ENCODE measurements at regions not wholly inside any gene's neighbourhood (a gene's known extent, or its start where the extent isn't known, plus 50 kb on each side); places are given as distances from the start of the nearest gene placed in this dataset.

GRCh38 chr1:191043066-191043465 is 565.4 kb upstream of the BRINP3 start:
- no peaks in the 10 kb centered on the region for H3K36me3 ChIP-seq (ENCODE audit: control insufficient read depth, insufficient read depth, low read length)
- Mint-ChIP-seq H3K27ac (no peak overlapping the region), H3K36me3 (no peaks in the 10 kb centered on the region), H3K4me3 (no peak overlapping the region), H3K27me3 (ENCODE audit: low read depth in 2 of 2) (no peaks in the 10 kb centered on the region), H3K9me3 (peaks cover 8 to 23% of the 10 kb centered on the region in 2 donors), H3K4me1 (no peaks in the 10 kb centered on the region)
- no peak for ATAC-seq
- no peak for TF ChIP-seq CTCF (IDR thresholded peaks at IDR 0.05)
- H3K4me3 ChIP-seq (ENCODE audit: low read length): no peak overlapping the region
- intact Hi-C loops (cut with micrococcal nuclease): no loop called here
- H3K27me3 ChIP-seq (ENCODE audit: control insufficient read depth, insufficient read depth, low read length): no peaks in the 10 kb centered on the region
- no peak for DNase-seq
- H3K9me3 ChIP-seq (ENCODE audit: control insufficient read depth, insufficient read depth, low read length): no peaks in the 10 kb centered on the region
- no CpG with 5 or more reads among the region's 2 CpGs for WGBS (ENCODE audit: insufficient coverage)
- no peaks in the 10 kb centered on the region for H3K4me1 ChIP-seq (ENCODE audit: control insufficient read depth, insufficient read depth, low read length)
- H3K27ac ChIP-seq (ENCODE audit: low read length): no peak overlapping the region

- WGBS (ENCODE audit: insufficient coverage): 100% methylated on average over 1 of the region's 2 CpGs
- Mint-ChIP-seq H3K27me3 (ENCODE audit: low read depth in 2 of 2) (no peaks in the 10 kb centered on the region), H3K36me3 (peaks cover 12% of the 10 kb centered on the region), H3K27ac (no peak overlapping the region), H3K4me3 (no peak overlapping the region), H3K4me1 (no peaks in the 10 kb centered on the region), H3K9me3 (peaks cover 24 to 29% of the 10 kb centered on the region in 2 donors)
- Histone ChIP-seq H3K4me1 (ENCODE audit: control insufficient read depth, insufficient read depth, low read length) (no peaks in the 10 kb centered on the region), H3K36me3 (ENCODE audit: control insufficient read depth, insufficient read depth, low read length) (no peaks in the 10 kb centered on the region), H3K9me3 (ENCODE audit: control insufficient read depth, insufficient read depth, low read length) (no peaks in the 10 kb centered on the region), H3K4me3 (ENCODE audit: low read length) (no peak overlapping the region), H3K27ac (ENCODE audit: low read length) (no peak overlapping the region), H3K27me3 (ENCODE audit: control insufficient read depth, insufficient read depth, low read length) (no peaks in the 10 kb centered on the region)
- no peak for ATAC-seq
- intact Hi-C loops (cut with micrococcal nuclease): no loop called here
- no peak for TF ChIP-seq CTCF (IDR thresholded peaks at IDR 0.05)
- no peak for DNase-seq
Measured at GRCh38 chr1:191049781-191050180, 572.1 kb upstream of the BRINP3 start.

- H3K36me3 Mint-ChIP-seq: peaks cover 12% of the 10 kb centered on the region
- no peak for DNase-seq
- no peaks in the 10 kb centered on the region for H3K27me3 Mint-ChIP-seq (ENCODE audit: low read depth in 2 of 2)
- WGBS (ENCODE audit: insufficient coverage): 92% methylated on average over 5 of the region's 6 CpGs
- H3K27me3 ChIP-seq (ENCODE audit: control insufficient read depth, insufficient read depth, low read length): no peaks in the 10 kb centered on the region
- TF ChIP-seq CTCF (IDR thresholded peaks at IDR 0.05): no peak
- H3K4me3 ChIP-seq (ENCODE audit: low read length): no peak overlapping the region
- H3K27ac ChIP-seq (ENCODE audit: low read length): no peak overlapping the region
- ATAC-seq: no peak
- no peaks in the 10 kb centered on the region for H3K36me3 ChIP-seq (ENCODE audit: control insufficient read depth, insufficient read depth, low read length)
- H3K9me3 Mint-ChIP-seq: peaks cover 21% of the 10 kb centered on the region in 2 donors
- H3K9me3 ChIP-seq (ENCODE audit: control insufficient read depth, insufficient read depth, low read length): no peaks in the 10 kb centered on the region
- H3K4me1 ChIP-seq (ENCODE audit: control insufficient read depth, insufficient read depth, low read length): no peaks in the 10 kb centered on the region
- no peak overlapping the region for H3K4me3 Mint-ChIP-seq
- no peaks in the 10 kb centered on the region for H3K4me1 Mint-ChIP-seq
- intact Hi-C loops (cut with micrococcal nuclease): no loop called here
- H3K27ac Mint-ChIP-seq: no peak overlapping the region
Measured at GRCh38 chr1:191052888-191053287, 575.2 kb upstream of the BRINP3 start.

- TF ChIP-seq CTCF (IDR thresholded peaks at IDR 0.05): no peak
- no peak overlapping the region for H3K27ac ChIP-seq (ENCODE audit: low read length)
- intact Hi-C loops (cut with micrococcal nuclease): no loop called here
- H3K27me3 Mint-ChIP-seq (ENCODE audit: low read depth in 2 of 2): no peaks in the 10 kb centered on the region
- no peaks in the 10 kb centered on the region for H3K4me1 Mint-ChIP-seq
- no peaks in the 10 kb centered on the region for H3K9me3 ChIP-seq (ENCODE audit: control insufficient read depth, insufficient read depth, low read length)
- peaks cover 13 to 30% of the 10 kb centered on the region in 2 donors for H3K9me3 Mint-ChIP-seq
- H3K36me3 ChIP-seq (ENCODE audit: control insufficient read depth, insufficient read depth, low read length): no peaks in the 10 kb centered on the region
- no peak overlapping the region for H3K27ac Mint-ChIP-seq
- H3K36me3 Mint-ChIP-seq: peaks cover 4% of the 10 kb centered on the region
- ATAC-seq (no peak), DNase-seq (no peak)
- H3K4me3 ChIP-seq (ENCODE audit: low read length): no peak overlapping the region
- no peaks in the 10 kb centered on the region for H3K4me1 ChIP-seq (ENCODE audit: control insufficient read depth, insufficient read depth, low read length)
- 0% methylated on average over 1 of the region's 3 CpGs for WGBS (ENCODE audit: insufficient coverage)
- no peak overlapping the region for H3K4me3 Mint-ChIP-seq
- H3K27me3 ChIP-seq (ENCODE audit: control insufficient read depth, insufficient read depth, low read length): no peaks in the 10 kb centered on the region
Measured at GRCh38 chr1:191065346-191065745, 587.7 kb upstream of the BRINP3 start.

All from natural killer cell (primary cell).